SK-N-SH (cell line): ENCODE measurements at regions not wholly inside any gene's neighbourhood (a gene's known extent, or its start where the extent isn't known, plus 50 kb on each side); places are given as distances from the start of the nearest gene placed in this dataset.
"Not testable (repeated sequence)": the region's sequence is repeated elsewhere in the genome, so short reads cannot be mapped to it uniquely, and the experiment has no call there.

Experiments
- CTCF ChIA-PET: fragments of 300-600, 350-600 bp; formaldehyde crosslinking; extraction: SDS; loops from one replicate; lab custom pipeline; 2021; lab: Yijun Ruan, JAX
- POLR2A ChIA-PET: fragments of 350-600 bp; sonication (Branson Sonifier 250); formaldehyde crosslinking; extraction: SDS; loops from one replicate; lab custom pipeline; 2020; ENCODE audit warnings: antibody characterized with exemption, inconsistent platforms; lab: Yijun Ruan, JAX
- DNase-seq: peaks from one replicate; pipeline ENCODE4 v3.0.0; 2012
- H2AFZ ChIP-seq: fragments of 200-600 bp; sonication (generic); 2 replicates; pipeline ENCODE4 v1.8.1; 2016; ENCODE audit warnings: antibody characterized with exemption, mild to moderate bottlenecking, low read depth
- H3F3A ChIP-seq: fragments of 200-600 bp; sonication (generic); replicated peaks from 2 replicates; pipeline ENCODE3; 2016; ENCODE audit warnings: antibody characterized with exemption, mild to moderate bottlenecking; ENCODE audit not compliant: insufficient read depth
- H3K27ac ChIP-seq, 2 experiments: fragments of 200-500 bp in 1 of 2; fragments of 200-600 bp in 1 of 2; sonication (Bioruptor generic) in 1 of 2; sonication (generic), shearing (Covaris generic) in 1 of 2; 2 replicates each; pipeline versions ENCODE4 v1.5.1 to v1.6.1; 2014 to 2016; ENCODE audit warnings: low read depth in 2 of 2, inconsistent platforms in 1 of 2, low read length in 1 of 2, mild to moderate bottlenecking in 1 of 2, mixed read lengths in 1 of 2
- H3K27me3 ChIP-seq: fragments of 200-600 bp; sonication (generic), shearing (Covaris generic); 2 replicates; pipeline ENCODE4 v1.6.1; 2016; ENCODE audit warnings: mixed run types; ENCODE audit not compliant: insufficient read depth
- H3K36me3 ChIP-seq, 2 experiments: fragments of 200-500 bp in 1 of 2; fragments of 200-600 bp in 1 of 2; sonication (Bioruptor generic) in 1 of 2; sonication (generic) in 1 of 2; replicated peaks in 1 of 2; 2 replicates each; pipeline versions ENCODE3 to v1.5.1; 2014 to 2016; ENCODE audit warnings: low read length in 1 of 2, mild to moderate bottlenecking in 1 of 2; ENCODE audit not compliant: insufficient read depth in 2 of 2, control insufficient read depth in 1 of 2
- H3K4me1 ChIP-seq, 2 experiments: fragments of 200-500 bp in 1 of 2; fragments of 200-600 bp in 1 of 2; sonication (Bioruptor generic) in 1 of 2; sonication (generic), shearing (Covaris generic) in 1 of 2; 2 replicates each; pipeline versions ENCODE4 v1.5.1 to v1.6.1; 2014 to 2016; ENCODE audit warnings: low read depth in 1 of 2, low read length in 1 of 2, mixed run types in 1 of 2; ENCODE audit not compliant: insufficient read depth in 2 of 2, control insufficient read depth in 1 of 2
- H3K4me2 ChIP-seq: fragments of 200-600 bp; sonication (generic), shearing (Covaris generic); 2 replicates; pipeline ENCODE4 v1.6.1; 2017; ENCODE audit warnings: mixed run types
- H3K4me3 ChIP-seq, 2 experiments: fragments of 200-500 bp in 1 of 2; fragments of 200-600 bp in 1 of 2; sonication (Bioruptor generic) in 1 of 2; sonication (generic), shearing (Covaris generic) in 1 of 2; 2 replicates each; pipeline versions ENCODE4 v1.5.1 to v1.8.1; 2014 to 2016; ENCODE audit warnings: low read depth in 2 of 2, inconsistent platforms in 1 of 2, low read length in 1 of 2, mild to moderate bottlenecking in 1 of 2, mixed read lengths in 1 of 2, moderate library complexity in 1 of 2
- H3K79me2 ChIP-seq: fragments of 200-600 bp; sonication (generic); 2 replicates; pipeline ENCODE4 v1.8.1; 2017; ENCODE audit warnings: mild to moderate bottlenecking; ENCODE audit not compliant: insufficient read depth
- H3K9ac ChIP-seq: fragments of 200-600 bp; sonication (generic); 2 replicates; pipeline ENCODE4 v1.6.1; 2017; ENCODE audit warnings: mixed run types
- H3K9me2 ChIP-seq: fragments of 200-600 bp; sonication (generic); 2 replicates; pipeline ENCODE4 v1.6.1; 2017; ENCODE audit warnings: mixed run types
- H3K9me3 ChIP-seq: fragments of 200-600 bp; sonication (generic); 2 replicates; pipeline ENCODE4 v1.6.1; 2017; ENCODE audit warnings: mixed run types, mild to moderate bottlenecking, moderate library complexity
- H4K20me1 ChIP-seq: fragments of 200-600 bp; sonication (generic); 2 replicates; pipeline ENCODE4 v1.6.1; 2017; ENCODE audit warnings: mild to moderate bottlenecking, mixed run types; ENCODE audit not compliant: insufficient read depth
- CTCF ChIP-seq: fragments of 200-600 bp; sonication (generic); IDR thresholded peaks from 2 replicates; pipeline ENCODE4 v1.6.1; 2017; ENCODE audit warnings: antibody characterized with exemption, mild to moderate bottlenecking, moderate library complexity
- EZH2phosphoT487 ChIP-seq: fragments of 200-600 bp; sonication (generic); IDR thresholded peaks from 2 replicates; pipeline ENCODE4 v1.6.1; 2017; ENCODE audit warnings: low read depth, mixed run types, mild to moderate bottlenecking, antibody characterized with exemption, moderate library complexity, borderline replicate concordance
- FOSL2 ChIP-seq: IDR thresholded peaks from 2 replicates; pipeline ENCODE4 v1.4.0; 2012; ENCODE audit warnings: low read depth, mild to moderate bottlenecking, moderate library complexity, borderline replicate concordance
- FOXJ3 ChIP-seq: sonication (generic); formaldehyde crosslinking; IDR thresholded peaks from 2 replicates; pipeline ENCODE4 v1.5.1; 2020; ENCODE audit warnings: mild to moderate bottlenecking, missing genetic modification reagents
- FOXM1 ChIP-seq: IDR thresholded peaks from 2 replicates; pipeline ENCODE4 v1.4.0; 2012; ENCODE audit warnings: low read depth, mild to moderate bottlenecking
- GATA2 ChIP-seq: sonication (generic); formaldehyde crosslinking; IDR thresholded peaks from 2 replicates; pipeline ENCODE4 v1.5.0; 2020; ENCODE audit warnings: mild to moderate bottlenecking, missing genetic modification reagents
- MEF2A ChIP-seq: IDR thresholded peaks from 2 replicates; pipeline ENCODE4 v1.4.0; 2012; ENCODE audit warnings: low read depth, borderline replicate concordance
- MXI1 ChIP-seq: IDR thresholded peaks from 2 replicates; pipeline ENCODE4 v1.6.1; 2012; ENCODE audit warnings: mild to moderate bottlenecking, low read depth, low read length, improper control_type of control experiment
- NRF1 ChIP-seq: IDR thresholded peaks from 2 replicates; pipeline ENCODE4 v1.6.1; 2012; ENCODE audit warnings: low read depth, mild to moderate bottlenecking, low read length
- PBX3 ChIP-seq: IDR thresholded peaks from 2 replicates; pipeline ENCODE4; 2012
- POLR2AphosphoS5 ChIP-seq: IDR thresholded peaks from 2 replicates; pipeline ENCODE4 v1.6.1; 2012; ENCODE audit warnings: low read depth, low read length
- RAD21 ChIP-seq: IDR thresholded peaks from 2 replicates; pipeline ENCODE4 v1.6.1; 2012; ENCODE audit warnings: mild to moderate bottlenecking, low read length
- REST ChIP-seq: IDR thresholded peaks from 2 replicates; pipeline ENCODE4 v1.6.1; 2012; ENCODE audit warnings: mild to moderate bottlenecking, low read depth, low read length, moderate library complexity
- RFX5 ChIP-seq: IDR thresholded peaks from 2 replicates; pipeline ENCODE4 v1.6.1; 2012; ENCODE audit warnings: mild to moderate bottlenecking, improper control_type of control experiment, low read length
- RXRA ChIP-seq: IDR thresholded peaks from 2 replicates; pipeline ENCODE4 v1.4.0; 2012; ENCODE audit warnings: low read depth, mild to moderate bottlenecking, borderline replicate concordance
- SMC3 ChIP-seq: IDR thresholded peaks from 2 replicates; pipeline ENCODE4 v1.6.1; 2012; ENCODE audit warnings: low read depth, low read length, improper control_type of control experiment
- ZBTB33 ChIP-seq: IDR thresholded peaks from 2 replicates; pipeline ENCODE4 v1.4.0; 2012; ENCODE audit warnings: low read depth, borderline replicate concordance
- WGBS: methylation state at CpG from one replicate; pipeline ENCODE4 v1.1.6; 2017; ENCODE audit warnings: low lambda C conversion rate; 5-methylcytosine and 5-hydroxymethylcytosine counted together

- H3K9me3 ChIP-seq, H3K79me2 ChIP-seq, H3K4me3 ChIP-seq, POLR2A ChIA-PET, H3K9me2 ChIP-seq, H3K27me3 ChIP-seq, H4K20me1 ChIP-seq, H3F3A ChIP-seq, CTCF ChIA-PET, H3K36me3 ChIP-seq, H3K27ac ChIP-seq, H3K4me2 ChIP-seq, H2AFZ ChIP-seq, H3K4me1 ChIP-seq, DNase-seq, H3K9ac ChIP-seq: not testable (repeated sequence)
- WGBS, result 6% methylated on average over 3 of the region's 3 CpGs
These were observed 94.2 kb downstream of the VPREB1 start for GRCh38 chr22:22338778-22339177.

GRCh38 chr22:22341736-22342135, 97.2 kb downstream of the VPREB1 start:
- H2AFZ ChIP-seq, result no peak overlapping the region
- no peak overlapping the region for H3K27ac ChIP-seq
- H3K79me2 ChIP-seq, result no peaks in the 10 kb centered on the region
- 6% methylated on average over 4 of the region's 4 CpGs for WGBS
- TF ChIP-seq CTCF (no peak), RXRA (no peak), NRF1 (no peak), EZH2phosphoT487 (no peak), FOXM1 (no peak), RAD21 (no peak), REST (no peak), MEF2A (no peak), FOSL2 (no peak), MXI1 (no peak), ZBTB33 (no peak), SMC3 (no peak), POLR2AphosphoS5 (no peak), RFX5 (no peak), PBX3 (no peak), GATA2 (no peak), FOXJ3 (CRISPR knock-in tag) (no peak)
- H3F3A ChIP-seq, result no peaks in the 10 kb centered on the region
- peaks cover 0 to 3% of the 10 kb centered on the region in 2 experiments for H3K36me3 ChIP-seq
- no peaks in the 10 kb centered on the region; the same call in 1 of the 2 replicates for H3K27me3 ChIP-seq
- POLR2A ChIA-PET, result no interaction called here
- CTCF ChIA-PET, result interaction anchor here (0.6 to 2.1 kb wide), 5 partner anchors 9 to 339 kb away, joined by 3 to 10 read pairs (median 3); no protein-coding TSS in a partner anchor
- no peaks in the 10 kb centered on the region for H3K9me2 ChIP-seq
- DNase-seq, result no peak
- no peak overlapping the region for H3K9ac ChIP-seq
- H3K4me2 ChIP-seq, result no peak overlapping the region
- no peaks in the 10 kb centered on the region for H3K4me1 ChIP-seq
- H3K4me3 ChIP-seq, result no peak overlapping the region
- H3K9me3 ChIP-seq, result no peaks in the 10 kb centered on the region
- no peaks in the 10 kb centered on the region for H4K20me1 ChIP-seq
